ENCODE measurements at regions not wholly inside any gene's neighbourhood (a gene's known extent, or its start where the extent isn't known, plus 50 kb on each side); places are given as distances from the start of the nearest gene placed in this dataset.

GRCh38 chr11:104665641-104666040, 232.6 kb downstream of the CASP12 start:
- Histone ChIP-seq H3K27me3 (replicated peaks; ENCODE audit: insufficient read depth, low read length) (no peaks in the 10 kb centered on the region), H3K9ac (ENCODE audit: low read length) (no peak overlapping the region), H3K36me3 (replicated peaks; ENCODE audit: insufficient read depth, low read length) (no peaks in the 10 kb centered on the region), H3K9me2 (replicated peaks; ENCODE audit: insufficient read depth, low read length) (no peaks in the 10 kb centered on the region), H3K9me3 (replicated peaks; ENCODE audit: insufficient read depth, low read length) (no peaks in the 10 kb centered on the region), H3K4me1 (ENCODE audit: low read length) (no peaks in the 10 kb centered on the region; the same call in 1 of the 2 replicates), H3K79me2 (ENCODE audit: low read length) (no peaks in the 10 kb centered on the region), H4K20me1 (ENCODE audit: insufficient read depth, low read length) (no peaks in the 10 kb centered on the region), H2AFZ (ENCODE audit: low read length) (no peak overlapping the region), H3F3A (ENCODE audit: insufficient read depth, low read length) (no peaks in the 10 kb centered on the region), H3K4me3 (ENCODE audit: low read length) (no peak overlapping the region), H3K4me2 (ENCODE audit: low read depth, low read length) (no peak overlapping the region), H3K27ac (ENCODE audit: low read length) (no peak overlapping the region)
- DNase-seq = no peak
- TF ChIP-seq EZH2phosphoT487 (IDR thresholded peaks at IDR 0.05; ENCODE audit: low read length) (no peak), CTCF (IDR thresholded peaks at IDR 0.05; ENCODE audit: low read length) (no peak), EZH2 (optimal IDR thresholded peaks at IDR 0.05; ENCODE audit: low read depth, low read length) (no peak)

DNA sequence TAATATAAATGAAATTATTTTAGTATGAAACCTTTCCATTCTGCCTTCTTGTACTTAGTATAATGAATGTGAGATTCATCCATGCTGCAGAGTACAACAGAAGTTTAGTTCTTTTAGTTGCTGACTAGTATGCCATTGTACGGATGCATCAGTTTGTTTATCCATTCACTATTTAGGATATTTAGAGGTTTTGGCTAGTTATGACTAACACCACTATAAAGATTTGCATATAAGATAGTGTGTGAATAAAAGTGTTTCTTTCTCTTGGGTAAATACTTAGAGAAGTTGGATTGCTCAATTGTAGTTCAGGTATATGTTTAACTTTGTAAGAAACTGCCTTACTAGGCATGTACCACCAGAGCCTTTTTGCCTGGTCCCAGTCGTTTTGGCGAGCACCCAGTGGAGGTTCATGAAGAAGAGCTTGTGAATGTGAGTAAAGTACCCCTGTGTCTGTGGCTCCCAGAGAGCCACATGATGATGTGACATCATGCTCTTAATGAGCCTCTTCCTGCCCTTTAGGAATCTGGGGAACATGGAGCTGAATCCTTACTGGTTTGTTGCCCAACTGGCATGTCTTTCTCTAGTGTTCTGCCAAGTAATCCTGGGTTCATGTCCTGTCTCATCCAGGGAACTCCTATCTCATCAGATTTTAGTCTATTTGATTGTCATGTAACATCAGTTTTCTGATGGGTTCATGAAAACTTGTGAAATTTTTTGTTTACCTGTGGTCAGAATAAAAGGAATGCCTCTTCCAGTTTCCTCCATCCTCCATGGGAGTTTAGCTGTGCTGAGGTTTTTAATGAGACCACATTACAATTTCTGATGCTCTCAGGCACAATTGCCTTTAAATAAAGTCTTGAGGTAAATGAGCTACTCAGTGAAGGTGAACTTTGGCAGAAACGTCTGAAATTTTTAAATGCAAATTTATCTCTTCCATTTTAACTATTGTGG, 234.8 kb downstream of the CASP12 start:
- Histone ChIP-seq H3K27ac (ENCODE audit: low read length) (no peak overlapping the region), H3K4me1 (ENCODE audit: low read length) (no peaks in the 10 kb centered on the region), H3K9me3 (replicated peaks; ENCODE audit: insufficient read depth, low read length) (no peaks in the 10 kb centered on the region), H3K79me2 (ENCODE audit: low read length) (no peaks in the 10 kb centered on the region), H3F3A (ENCODE audit: insufficient read depth, low read length) (no peaks in the 10 kb centered on the region), H2AFZ (ENCODE audit: low read length) (no peak overlapping the region), H3K4me2 (ENCODE audit: low read depth, low read length) (no peak overlapping the region), H3K9me2 (replicated peaks; ENCODE audit: insufficient read depth, low read length) (no peaks in the 10 kb centered on the region), H4K20me1 (ENCODE audit: insufficient read depth, low read length) (no peaks in the 10 kb centered on the region), H3K9ac (ENCODE audit: low read length) (no peak overlapping the region), H3K4me3 (ENCODE audit: low read length) (no peak overlapping the region), H3K36me3 (replicated peaks; ENCODE audit: insufficient read depth, low read length) (no peaks in the 10 kb centered on the region), H3K27me3 (replicated peaks; ENCODE audit: insufficient read depth, low read length) (no peaks in the 10 kb centered on the region)
- TF ChIP-seq CTCF (IDR thresholded peaks at IDR 0.05; ENCODE audit: low read length) (no peak), EZH2phosphoT487 (IDR thresholded peaks at IDR 0.05; ENCODE audit: low read length) (no peak), EZH2 (optimal IDR thresholded peaks at IDR 0.05; ENCODE audit: low read depth, low read length) (no peak)
- DNase-seq = no peak

- Histone ChIP-seq H4K20me1 (ENCODE audit: insufficient read depth, low read length) (no peaks in the 10 kb centered on the region), H3F3A (ENCODE audit: insufficient read depth, low read length) (no peaks in the 10 kb centered on the region), H3K9me3 (replicated peaks; ENCODE audit: insufficient read depth, low read length) (no peaks in the 10 kb centered on the region), H3K27me3 (replicated peaks; ENCODE audit: insufficient read depth, low read length) (no peaks in the 10 kb centered on the region), H3K27ac (ENCODE audit: low read length) (no peak overlapping the region), H3K9ac (ENCODE audit: low read length) (no peak overlapping the region), H3K79me2 (ENCODE audit: low read length) (no peaks in the 10 kb centered on the region), H3K9me2 (replicated peaks; ENCODE audit: insufficient read depth, low read length) (no peaks in the 10 kb centered on the region), H3K4me3 (ENCODE audit: low read length) (no peak overlapping the region), H3K4me1 (ENCODE audit: low read length) (no peaks in the 10 kb centered on the region), H2AFZ (ENCODE audit: low read length) (no peak overlapping the region), H3K36me3 (replicated peaks; ENCODE audit: insufficient read depth, low read length) (no peaks in the 10 kb centered on the region), H3K4me2 (ENCODE audit: low read depth, low read length) (no peak overlapping the region)
- no peak for DNase-seq
- TF ChIP-seq EZH2phosphoT487 (IDR thresholded peaks at IDR 0.05; ENCODE audit: low read length) (no peak), EZH2 (optimal IDR thresholded peaks at IDR 0.05; ENCODE audit: low read depth, low read length) (no peak), CTCF (IDR thresholded peaks at IDR 0.05; ENCODE audit: low read length) (no peak)
Measured at GRCh38 chr11:104661901-104662300, 236.4 kb downstream of the CASP12 start.
